Esophagus (tissue), 2 donors: ENCODE measurements at regions not wholly inside any gene's neighbourhood (a gene's known extent, or its start where the extent isn't known, plus 50 kb on each side); places are given as distances from the start of the nearest gene placed in this dataset.
"Not testable (repeated sequence)": the region's sequence is repeated elsewhere in the genome, so short reads cannot be mapped to it uniquely, and the experiment has no call there.

Experiments used
- H3K27ac ChIP-seq, 2 donors: one replicate each; pipeline ENCODE4 v1.5.1; 2013; ENCODE audit warnings: low read depth in 2 of 2, mild to moderate bottlenecking in 2 of 2, inconsistent platforms in 1 of 2, low read length in 1 of 2, moderate library complexity in 1 of 2
- H3K27me3 ChIP-seq, 2 donors: one replicate each; pipeline ENCODE4 v1.6.1; 2013; ENCODE audit warnings: low read length in 2 of 2, control low read depth in 1 of 2, mild to moderate bottlenecking in 1 of 2; ENCODE audit not compliant: insufficient read depth in 2 of 2, control insufficient read depth in 1 of 2
- H3K36me3 ChIP-seq, 2 donors: one replicate each; pipeline ENCODE4 v1.6.1; 2013; ENCODE audit warnings: low read length in 1 of 2; ENCODE audit not compliant: control insufficient read depth in 2 of 2, insufficient read depth in 2 of 2
- H3K4me1 ChIP-seq, 2 donors: one replicate each; pipeline ENCODE4 v1.6.1; 2013; ENCODE audit warnings: low read length in 1 of 2; ENCODE audit not compliant: control insufficient read depth in 2 of 2, insufficient read depth in 2 of 2
- H3K4me3 ChIP-seq, 2 donors: one replicate each; pipeline ENCODE4 v1.5.1; 2013; ENCODE audit warnings: low read length in 2 of 2, mild to moderate bottlenecking in 2 of 2, low read depth in 1 of 2, moderate library complexity in 1 of 2
- H3K9me3 ChIP-seq, 2 donors: one replicate each; pipeline ENCODE4 v1.6.1; 2013; ENCODE audit warnings: mild to moderate bottlenecking in 2 of 2, low read depth in 1 of 2, low read length in 1 of 2, moderate library complexity in 1 of 2; ENCODE audit not compliant: control insufficient read depth in 2 of 2, insufficient read depth in 1 of 2
- WGBS, 2 donors: extraction: QIAGEN DNeasy Blood & Tissue Kit; methylation state at CpG; one replicate each; pipeline ENCODE4 v1.1.7; 2013; 5-methylcytosine and 5-hydroxymethylcytosine counted together
- donor health status: healthy with polysubstance abuse.
- donor health status: Bipolar disorder and iron deficiency.

DNA sequence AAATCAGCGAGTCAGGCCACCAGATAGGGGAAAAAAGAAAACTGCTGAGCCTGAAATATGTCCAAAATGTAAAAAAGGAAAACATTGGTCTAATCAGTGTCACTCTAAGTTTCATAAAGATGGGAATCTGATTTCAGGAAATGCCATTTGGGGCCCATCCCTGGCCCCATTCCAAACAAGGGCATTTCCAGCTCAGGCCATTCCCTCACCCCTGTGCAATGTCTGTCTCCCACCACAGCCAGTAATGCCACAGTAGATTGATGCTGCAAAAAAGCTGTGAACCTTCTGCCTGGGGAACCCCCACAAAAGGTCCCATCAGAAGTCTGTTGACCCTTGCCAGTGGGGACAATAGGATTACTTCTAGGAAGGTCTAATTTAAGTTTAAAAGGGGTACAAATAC is 199.6 kb downstream of the YTHDC2 start:
- 43 to 54% methylated on average over 1 of the region's 1 CpG for WGBS, 2 donors
- Histone ChIP-seq H3K4me3 (no peak overlapping the region), H3K27ac (no peak overlapping the region), H3K9me3 (peaks cover 0 to 3% of the 10 kb centered on the region in 2 donors), H3K4me1 (no peaks in the 10 kb centered on the region), H3K36me3 (no peaks in the 10 kb centered on the region), H3K27me3 (no peaks in the 10 kb centered on the region)

DNA sequence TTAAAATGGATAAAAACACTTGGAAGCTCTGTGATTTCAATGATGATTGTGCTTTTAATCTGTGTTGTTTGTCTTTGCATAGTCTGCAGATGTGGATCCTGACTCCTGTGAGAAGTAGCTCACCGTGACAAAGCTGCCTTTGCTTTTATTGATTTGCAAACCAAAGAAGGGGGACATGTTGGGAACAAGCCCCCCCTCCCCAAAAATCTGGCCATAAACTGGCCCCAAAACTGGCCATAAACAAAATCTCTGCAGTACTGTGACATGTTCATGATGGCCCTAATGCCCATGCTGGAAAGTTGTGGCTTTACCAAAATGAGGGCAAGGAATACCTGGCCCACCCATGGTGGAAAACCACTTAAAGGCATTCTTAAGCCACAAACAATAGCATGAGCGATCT is 202.4 kb downstream of the YTHDC2 start:
- H3K4me3 ChIP-seq, H3K27ac ChIP-seq, H3K9me3 ChIP-seq, H3K27me3 ChIP-seq, H3K4me1 ChIP-seq, H3K36me3 ChIP-seq: not testable (repeated sequence)
- WGBS, 2 donors: 83 to 88% methylated on average over 2 of the region's 2 CpGs

DNA sequence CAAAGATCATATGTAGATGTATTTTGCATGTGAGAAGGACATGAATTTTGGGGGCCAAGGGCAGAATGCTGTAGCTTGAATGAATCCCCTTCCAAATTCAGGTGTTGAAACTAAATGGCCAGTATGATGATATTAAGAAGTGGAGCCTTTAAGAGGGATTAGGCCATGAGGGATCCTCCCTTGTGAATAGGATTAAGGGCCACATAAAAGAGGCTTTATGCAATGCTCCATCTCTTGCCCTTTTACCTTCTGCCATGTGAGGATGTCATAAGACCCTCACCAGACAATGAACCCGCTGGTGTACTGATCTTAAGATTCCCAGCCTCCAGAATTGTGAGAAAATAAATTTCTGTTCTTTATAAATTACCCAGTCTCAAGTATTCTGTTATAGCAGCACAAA is 206.1 kb downstream of the YTHDC2 start:
- Histone ChIP-seq H3K4me1 (no peaks in the 10 kb centered on the region), H3K27ac (no peak overlapping the region), H3K4me3 (no peak overlapping the region), H3K36me3 (no peaks in the 10 kb centered on the region), H3K9me3 (peaks cover 0 to 3% of the 10 kb centered on the region in 2 donors), H3K27me3 (no peaks in the 10 kb centered on the region)
- 57 to 68% methylated on average over 1 of the region's 1 CpG for WGBS, 2 donors

DNA sequence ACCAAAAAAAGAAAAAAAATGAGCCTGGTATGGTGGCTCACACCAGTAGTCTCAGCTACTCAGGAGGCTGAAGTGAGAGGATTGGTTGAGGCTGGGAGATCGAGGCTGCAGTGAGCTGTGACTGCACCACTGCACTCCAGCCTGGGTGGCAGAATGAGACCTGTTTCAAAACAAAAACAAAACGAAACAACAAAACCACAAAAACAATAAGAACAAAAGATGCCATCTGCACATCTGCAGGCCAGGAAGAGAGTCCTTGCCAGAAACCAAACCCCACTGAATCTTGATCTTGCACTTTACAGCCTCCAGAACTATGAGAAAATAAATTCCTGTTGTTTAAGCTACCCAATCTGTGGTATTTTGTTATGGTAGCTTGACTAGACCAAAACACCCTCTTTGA is 207.7 kb downstream of the YTHDC2 start:
- no peak overlapping the region for H3K4me3 ChIP-seq
- no peaks in the 10 kb centered on the region for H3K4me1 ChIP-seq
- no peak overlapping the region for H3K27ac ChIP-seq
- H3K27me3 ChIP-seq: no peaks in the 10 kb centered on the region
- peaks cover 0 to 3% of the 10 kb centered on the region in 2 donors for H3K9me3 ChIP-seq
- 58 to 71% methylated on average over 2 of the region's 2 CpGs for WGBS, 2 donors
- H3K36me3 ChIP-seq: no peaks in the 10 kb centered on the region

DNA sequence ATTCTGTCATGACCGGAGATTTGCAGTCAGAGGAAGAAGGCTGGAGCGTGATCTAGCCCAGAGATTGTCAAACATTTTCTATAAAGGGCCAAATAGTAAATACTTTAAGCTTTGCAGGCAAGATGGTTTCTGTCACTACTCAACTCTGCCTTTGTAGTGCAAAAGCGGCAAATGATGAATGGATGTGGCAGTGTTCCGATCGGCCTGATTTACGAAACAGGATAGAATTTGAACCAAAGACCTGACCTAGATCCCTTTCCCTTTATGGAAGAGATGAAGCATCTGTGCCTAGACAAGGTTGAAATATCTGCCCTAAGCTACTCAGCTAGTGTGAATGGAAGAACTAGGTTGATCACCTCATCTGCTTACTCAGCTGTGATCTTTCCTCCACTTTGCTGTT is 209.5 kb downstream of the YTHDC2 start:
- Histone ChIP-seq H3K9me3 (no peaks in the 10 kb centered on the region), H3K4me1 (no peaks in the 10 kb centered on the region), H3K27me3 (no peaks in the 10 kb centered on the region), H3K36me3 (no peaks in the 10 kb centered on the region), H3K27ac (no peak overlapping the region), H3K4me3 (no peak overlapping the region)
- WGBS, 2 donors: 61 to 72% methylated on average over 6 of the region's 6 CpGs

DNA sequence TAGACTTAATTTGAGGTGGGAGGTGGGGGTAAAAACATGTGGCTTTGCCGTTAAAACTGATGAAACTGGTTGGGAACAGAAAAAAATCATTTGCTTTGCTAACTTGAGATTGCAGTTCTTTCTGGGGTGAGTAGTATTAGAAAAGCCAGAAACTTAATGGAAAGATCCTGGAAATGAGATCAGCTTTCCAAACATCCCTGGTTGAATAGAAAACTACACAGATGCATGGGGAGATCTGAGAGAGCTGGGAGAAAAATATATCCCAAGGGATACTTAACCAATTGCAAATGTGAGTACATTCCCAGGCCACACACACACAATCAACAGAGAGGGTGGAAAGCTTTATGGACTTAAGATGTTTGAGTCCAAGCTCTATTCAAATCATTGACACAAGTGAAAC is 222.3 kb downstream of the YTHDC2 start:
- Histone ChIP-seq H3K4me3 (no peak overlapping the region), H3K36me3 (no peaks in the 10 kb centered on the region), H3K9me3 (peaks cover 0 to 5% of the 10 kb centered on the region in 2 donors), H3K27me3 (no peaks in the 10 kb centered on the region), H3K4me1 (no peaks in the 10 kb centered on the region), H3K27ac (no peak overlapping the region)
- 65 to 70% methylated on average over 1 of the region's 1 CpG for WGBS, 2 donors

DNA sequence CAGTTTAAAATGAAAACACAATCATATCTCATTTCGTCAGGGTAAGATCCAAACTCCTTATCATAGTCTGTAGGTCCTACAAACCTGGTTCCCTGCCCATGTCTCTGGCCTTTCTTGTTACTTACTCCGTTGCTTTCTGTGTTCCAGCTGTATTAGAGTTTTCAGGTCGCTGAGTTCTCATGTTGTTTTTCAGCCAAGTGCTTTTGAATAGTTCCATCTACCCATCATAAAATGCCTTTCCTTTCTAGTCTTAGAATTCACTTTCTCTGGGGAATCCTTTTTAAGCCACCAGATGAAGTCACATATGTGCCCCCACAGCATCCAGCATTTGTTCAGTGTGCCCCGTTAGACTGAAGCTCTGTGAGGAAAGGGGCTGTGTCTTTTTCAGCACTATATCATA is 228.7 kb downstream of the YTHDC2 start:
- no peaks in the 10 kb centered on the region for H3K4me1 ChIP-seq
- no peaks in the 10 kb centered on the region for H3K9me3 ChIP-seq
- H3K4me3 ChIP-seq: no peak overlapping the region
- H3K36me3 ChIP-seq: no peaks in the 10 kb centered on the region
- 59 to 61% methylated on average over 4 of the region's 4 CpGs for WGBS, 2 donors
- H3K27ac ChIP-seq: no peak overlapping the region
- H3K27me3 ChIP-seq: no peaks in the 10 kb centered on the region

DNA sequence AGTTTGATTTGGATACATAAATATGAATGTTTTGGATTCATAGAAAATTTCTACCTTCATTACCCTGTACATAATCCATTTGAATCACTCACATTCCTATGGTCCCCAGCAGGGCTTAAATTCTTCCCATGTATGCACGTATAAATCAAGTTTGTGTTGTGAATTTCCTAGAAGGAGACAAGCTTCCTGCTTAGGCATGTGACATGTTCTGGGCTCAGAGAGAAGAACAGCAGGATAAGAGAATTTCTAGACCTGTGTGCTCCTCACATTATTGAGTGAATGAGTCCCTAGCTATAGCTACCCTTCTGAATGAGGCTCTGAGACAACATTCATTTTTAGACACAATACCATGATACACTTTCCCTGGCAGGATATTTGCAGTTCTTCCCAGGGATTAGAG is 229.1 kb downstream of the YTHDC2 start:
- no peaks in the 10 kb centered on the region for H3K36me3 ChIP-seq
- H3K4me3 ChIP-seq: no peak overlapping the region
- H3K9me3 ChIP-seq: no peaks in the 10 kb centered on the region
- H3K27me3 ChIP-seq: no peaks in the 10 kb centered on the region
- no peaks in the 10 kb centered on the region for H3K4me1 ChIP-seq
- no peak overlapping the region for H3K27ac ChIP-seq
- 0 to 24% methylated on average over 1 of the region's 1 CpG for WGBS, 2 donors

DNA sequence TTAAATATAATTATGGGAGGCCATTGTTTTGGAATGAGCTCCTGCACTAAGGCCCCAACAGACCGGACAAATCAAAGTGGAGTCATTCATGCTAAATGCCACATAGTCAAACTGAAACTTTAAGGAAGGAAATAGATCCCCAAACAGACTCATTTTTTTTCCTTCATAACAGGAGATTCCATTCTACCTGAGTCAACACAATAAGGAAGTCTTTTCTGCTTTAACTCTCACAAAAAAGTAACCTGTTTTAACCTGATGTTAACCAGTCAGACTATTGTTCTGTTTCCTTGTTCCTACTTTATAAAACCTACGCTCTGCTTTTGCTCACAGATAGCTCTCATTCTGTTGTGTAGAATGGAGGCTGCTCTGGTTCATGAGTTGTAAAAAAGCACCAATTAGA is 234.9 kb downstream of the YTHDC2 start:
- no peaks in the 10 kb centered on the region for H3K4me1 ChIP-seq
- H3K27ac ChIP-seq: no peak overlapping the region
- 52 to 57% methylated on average over 2 of the region's 2 CpGs for WGBS, 2 donors
- no peaks in the 10 kb centered on the region for H3K9me3 ChIP-seq
- H3K27me3 ChIP-seq: no peaks in the 10 kb centered on the region
- no peak overlapping the region for H3K4me3 ChIP-seq
- no peaks in the 10 kb centered on the region for H3K36me3 ChIP-seq

DNA sequence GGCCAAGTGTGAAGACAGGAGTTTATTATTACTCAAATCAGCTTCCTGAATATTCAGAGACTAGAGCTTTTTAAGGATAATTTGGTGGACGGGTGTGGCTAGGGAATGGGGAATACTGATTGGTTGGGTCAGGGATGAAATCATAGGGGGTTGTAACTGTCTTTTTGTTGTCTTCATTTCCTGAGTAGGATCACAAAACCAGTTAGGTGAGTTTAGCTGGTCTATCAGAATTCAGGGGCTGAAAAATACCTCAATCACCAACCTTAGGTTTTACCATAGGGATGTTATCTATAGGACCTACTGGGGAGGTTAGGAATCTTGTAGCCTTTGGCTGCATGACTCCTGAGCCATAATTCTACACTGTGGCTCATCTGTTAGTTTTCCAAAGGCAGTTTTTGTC is 235.8 kb downstream of the YTHDC2 start:
- no peak overlapping the region for H3K27ac ChIP-seq
- no peak overlapping the region for H3K4me3 ChIP-seq
- WGBS, 2 donors: 87 to 89% methylated on average over 1 of the region's 1 CpG
- no peaks in the 10 kb centered on the region for H3K27me3 ChIP-seq
- H3K4me1 ChIP-seq: no peaks in the 10 kb centered on the region
- no peaks in the 10 kb centered on the region for H3K36me3 ChIP-seq
- no peaks in the 10 kb centered on the region for H3K9me3 ChIP-seq
